K562 (cell line): ENCODE measurements at regions not wholly inside any gene's neighbourhood (a gene's known extent, or its start where the extent isn't known, plus 50 kb on each side); places are given as distances from the start of the nearest gene placed in this dataset.

Experiments used
- ATAC-seq: fragments of 200-7000 bp; cut with Tn5 transposase; 3 replicates; pipeline ENCODE4 v1.9.1; 2020; ENCODE audit warnings: moderate library complexity
- BruUV-seq: library from RNA; stranded (reverse); fragments of 400-500 nt; replicated peaks from 2 replicates; lab custom pipeline; 2021; lab: Mats Ljungman, UMichigan
- CTCF ChIA-PET: fragments of 300-600 bp; formaldehyde crosslinking; extraction: SDS; loops from one replicate; lab custom pipeline; 2021; ENCODE audit warnings: low intra/inter-chr PET ratio; lab: Yijun Ruan, JAX
- POLR2A ChIA-PET: fragments of 300-600, 350-650 bp; sonication (Branson Sonifier 250); formaldehyde crosslinking; extraction: SDS; loops from one replicate; lab custom pipeline; 2021; ENCODE audit warnings: antibody characterized with exemption, inconsistent platforms; lab: Yijun Ruan, JAX
- DNase-seq, 4 experiments: peaks; one replicate each; pipeline versions ENCODE4 v3.0.0 to v3.0.0-alpha.2; 2011 to 2018; ENCODE audit warnings: low spot score in 3 of 4, mixed read lengths in 3 of 4; ENCODE audit errors: extremely low read depth in 1 of 4
- FAIRE-seq: peaks from 2 replicates; lab custom pipeline; 2011; peaks lifted over from hg19 to GRCh38; lab: Jason Lieb, UNC
- H2AFZ ChIP-seq: 2 replicates; pipeline ENCODE4 v1.6.0; 2011; ENCODE audit warnings: low read depth, low read length, control low read depth, inconsistent platforms
- H3K27ac ChIP-seq: fragments of 200-600 bp; 3 replicates; pipeline ENCODE4 v1.8.0; 2011; ENCODE audit warnings: low read depth, mild to moderate bottlenecking, control low read depth, inconsistent platforms, low read length, moderate library complexity, mixed read lengths; ENCODE audit errors: extremely low read depth
- H3K27me3 ChIP-seq, 2 experiments: fragments of 300-600 bp in 1 of 2; 2 replicates in 1 of 2; 3 replicates in 1 of 2; pipeline versions ENCODE4 v1.6.0 to v1.8.0; 2011; ENCODE audit warnings: inconsistent platforms in 2 of 2, low read length in 2 of 2, mild to moderate bottlenecking in 1 of 2, mixed read lengths in 1 of 2, moderate library complexity in 1 of 2; ENCODE audit not compliant: control insufficient read depth in 2 of 2, insufficient read depth in 2 of 2
- H3K36me3 ChIP-seq: fragments of 300-600 bp; 3 replicates; pipeline ENCODE4 v1.8.0; 2011; ENCODE audit warnings: mild to moderate bottlenecking, low read length, inconsistent platforms; ENCODE audit not compliant: control insufficient read depth, insufficient read depth
- H3K4me1 ChIP-seq, 2 experiments: fragments of 200-600 bp in 1 of 2; replicated peaks in 1 of 2; 2 replicates in 1 of 2; 3 replicates in 1 of 2; pipeline versions ENCODE4 v1.5.1 to v1.8.0; 2011; ENCODE audit warnings: inconsistent platforms in 2 of 2, low read length in 2 of 2, mild to moderate bottlenecking in 1 of 2, mixed read lengths in 1 of 2, moderate library complexity in 1 of 2; ENCODE audit not compliant: control insufficient read depth in 2 of 2, insufficient read depth in 2 of 2
- H3K4me2 ChIP-seq: 2 replicates; pipeline ENCODE4 v1.6.1; 2011; ENCODE audit warnings: low read length, control low read depth, inconsistent platforms, mixed read lengths; ENCODE audit not compliant: insufficient read depth
- H3K4me3 ChIP-seq: fragments of 200-600 bp; sonication (generic), shearing (Covaris generic); 2 replicates; pipeline ENCODE4 v1.5.1; 2016; ENCODE audit warnings: control low read depth, inconsistent platforms
- H3K79me2 ChIP-seq: fragments of 200-600 bp; 3 replicates; pipeline ENCODE4 v1.8.0; 2011; ENCODE audit warnings: low read length, inconsistent platforms; ENCODE audit not compliant: control insufficient read depth, insufficient read depth
- H3K9ac ChIP-seq, 2 experiments: 2 replicates each; pipeline versions ENCODE4 v1.6.0 to v1.6.1; 2011; ENCODE audit warnings: low read depth in 2 of 2, low read length in 2 of 2, control low read depth in 1 of 2, inconsistent platforms in 1 of 2, mild to moderate bottlenecking in 1 of 2, mixed read lengths in 1 of 2; ENCODE audit not compliant: insufficient read depth in 1 of 2
- H3K9me1 ChIP-seq: one replicate; pipeline ENCODE4 v1.6.0; 2011; ENCODE audit warnings: inconsistent platforms, mild to moderate bottlenecking, low read length, moderate library complexity; ENCODE audit not compliant: control insufficient read depth, insufficient read depth
- H3K9me3 ChIP-seq: replicated peaks from 2 replicates; pipeline ENCODE4 v1.5.1; 2011; ENCODE audit warnings: low read depth, low read length, inconsistent platforms; ENCODE audit not compliant: control insufficient read depth, insufficient read depth
- H4K20me1 ChIP-seq: replicated peaks from 2 replicates; pipeline ENCODE4 v1.6.1; 2011; ENCODE audit warnings: low read length, inconsistent platforms, mixed read lengths; ENCODE audit not compliant: control insufficient read depth, insufficient read depth
- BCL6 ChIP-seq: fragments of 250-450 bp; sonication (Bioruptor Pico); IDR thresholded peaks from 2 replicates; pipeline ENCODE4 v1.4.0; 2020
- CBX8 ChIP-seq: fragments of 200-600 bp; sonication (generic); IDR thresholded peaks from 2 replicates; pipeline ENCODE4 v1.6.1; 2012; ENCODE audit warnings: borderline replicate concordance, mixed run types, low read depth, mild to moderate bottlenecking, moderate library complexity, mixed read lengths, low read length, control low read depth, inconsistent platforms; ENCODE audit not compliant: poor library complexity, severe bottlenecking; ENCODE audit errors: extremely low read depth
- KHSRP ChIP-seq: fragments of 450-650 bp; IDR thresholded peaks from 2 replicates; pipeline ENCODE4 v1.6.1; 2017
- RBM14 ChIP-seq: fragments of 200-400 bp; formaldehyde crosslinking; IDR thresholded peaks from 2 replicates; pipeline ENCODE4 v1.6.1; 2018; ENCODE audit warnings: low read depth, mild to moderate bottlenecking, low read length, moderate library complexity, borderline replicate concordance; ENCODE audit not compliant: insufficient read depth
- ZNF41 ChIP-seq: fragments of 250-450 bp; sonication (Bioruptor Pico); conservative IDR thresholded peaks from 2 replicates; pipeline ENCODE4 v1.4.0; 2020; ENCODE audit warnings: mild to moderate bottlenecking
- WGBS: fragments of 100-300 bp; shearing (Covaris generic); methylation state at CpG from one replicate; pipeline ENCODE4 v1.1.6; 2016; ENCODE audit warnings: low coverage, mixed read lengths; ENCODE audit not compliant: insufficient coverage; ENCODE audit errors: missing lambda C conversion rate; 5-methylcytosine and 5-hydroxymethylcytosine counted together
- in situ Hi-C: fragments of 300-500 bp; cut with MboI; formaldehyde crosslinking; loops from 4 replicates; pipeline ENCODE4 v1.15.0; 2018; ENCODE audit warnings: inconsistent platforms, mixed read lengths
- intact Hi-C: fragments of 100-400 bp; cut with micrococcal nuclease; formaldehyde crosslinking; loops from 2 replicates; pipeline ENCODE4 v1.14.2; 2022

GRCh38 chr11:80083531-80083951, 642.7 kb upstream of the TENM4 start:
- H3K4me3 ChIP-seq: no peak overlapping the region
- POLR2A ChIA-PET: no interaction called here
- FAIRE-seq (no peak), ATAC-seq (no peak), DNase-seq (no peak)
- H3K36me3 ChIP-seq: no peaks in the 10 kb centered on the region
- no peaks in the 10 kb centered on the region for H3K4me1 ChIP-seq
- intact Hi-C loops: no loop called here
- no peak overlapping the region for H2AFZ ChIP-seq
- CTCF ChIA-PET: no interaction called here
- no peak overlapping the region for H3K4me2 ChIP-seq
- H3K9me1 ChIP-seq: no peaks in the 10 kb centered on the region
- in situ Hi-C loops: no loop called here
- H3K9me3 ChIP-seq: no peaks in the 10 kb centered on the region
- no peak overlapping the region for H3K9ac ChIP-seq
- TF ChIP-seq KHSRP (no peak), RBM14 (no peak), BCL6 (CRISPR knock-in tag) (no peak), ZNF41 (CRISPR knock-in tag) (no peak)
- no peak overlapping the region for H3K27ac ChIP-seq
- no peaks in the 10 kb centered on the region for H4K20me1 ChIP-seq
- BruUV-seq: no TSS peak
- 3% methylated on average over 2 of the region's 2 CpGs for WGBS
- no peaks in the 10 kb centered on the region for H3K27me3 ChIP-seq
- no peaks in the 10 kb centered on the region for H3K79me2 ChIP-seq

GRCh38 chr11:80082406-80082805, 641.6 kb upstream of the TENM4 start:
- no peak overlapping the region for H2AFZ ChIP-seq
- no peaks in the 10 kb centered on the region for H3K36me3 ChIP-seq
- H3K79me2 ChIP-seq: no peaks in the 10 kb centered on the region
- H3K9me3 ChIP-seq: no peaks in the 10 kb centered on the region
- POLR2A ChIA-PET: no interaction called here
- TF ChIP-seq CBX8: no peak
- H3K4me3 ChIP-seq: no peak overlapping the region
- FAIRE-seq (no peak), DNase-seq (no peak), ATAC-seq (no peak)
- in situ Hi-C loops: no loop called here
- BruUV-seq: no TSS peak
- H4K20me1 ChIP-seq: no peaks in the 10 kb centered on the region
- H3K9me1 ChIP-seq: no peaks in the 10 kb centered on the region
- no peaks in the 10 kb centered on the region for H3K27me3 ChIP-seq
- no peak overlapping the region for H3K27ac ChIP-seq
- H3K4me1 ChIP-seq: no peaks in the 10 kb centered on the region
- intact Hi-C loops: no loop called here
- 0% methylated on average over 1 of the region's 1 CpG for WGBS
- no peak overlapping the region for H3K9ac ChIP-seq
- H3K4me2 ChIP-seq: no peak overlapping the region
- CTCF ChIA-PET: no interaction called here
